H1 (cell line): ENCODE measurements at regions not wholly inside any gene's neighbourhood (a gene's known extent, or its start where the extent isn't known, plus 50 kb on each side); places are given as distances from the start of the nearest gene placed in this dataset.
A peak's percentile ranks its signal among the peaks of the same experiment; 100 is the strongest.

Source experiments
- CTCF ChIA-PET: fragments of 300-600 bp; sonication (Branson Sonifier 250); formaldehyde crosslinking; loops from one replicate; lab custom pipeline; 2021; ENCODE audit not compliant: partially characterized antibody; lab: Charles Lee
- POLR2A ChIA-PET: fragments of 300-600 bp; sonication (Branson Sonifier 250); formaldehyde crosslinking; loops from one replicate; lab custom pipeline; 2021; ENCODE audit warnings: inconsistent platforms; ENCODE audit not compliant: partially characterized antibody; lab: Charles Lee
- DNase-seq, 2 experiments: peaks; one replicate each; pipeline versions ENCODE4 v3.0.0 to v3.0.0-alpha.2; 2010 to 2022; ENCODE audit warnings: low spot score in 2 of 2, low read depth in 1 of 2, mixed read lengths in 1 of 2
- FAIRE-seq: peaks from 2 replicates; lab custom pipeline; 2011; peaks lifted over from hg19 to GRCh38; lab: Jason Lieb, UNC
- H2AFZ ChIP-seq: 2 replicates; pipeline ENCODE4 v1.8.1; 2012; ENCODE audit warnings: low read length, inconsistent platforms
- H2AK5ac ChIP-seq: 2 replicates; pipeline ENCODE4 v1.6.1; 2013; ENCODE audit warnings: low read depth, low read length
- H2BK120ac ChIP-seq: replicated peaks from 2 replicates; pipeline ENCODE3; 2013; ENCODE audit warnings: low read depth, low read length, inconsistent platforms
- H2BK12ac ChIP-seq: 2 replicates; pipeline ENCODE4 v1.6.1; 2013; ENCODE audit warnings: low read depth, low read length
- H2BK15ac ChIP-seq: 2 replicates; pipeline ENCODE4 v1.6.1; 2013; ENCODE audit warnings: low read length
- H2BK20ac ChIP-seq: 2 replicates; pipeline ENCODE4 v1.6.1; 2013; ENCODE audit warnings: low read length
- H2BK5ac ChIP-seq: 2 replicates; pipeline ENCODE4 v1.6.1; 2013; ENCODE audit warnings: low read depth, low read length
- H3K14ac ChIP-seq: 2 replicates; pipeline ENCODE4 v1.6.1; 2013; ENCODE audit warnings: inconsistent platforms; ENCODE audit not compliant: insufficient read length
- H3K18ac ChIP-seq: 2 replicates; pipeline ENCODE4 v1.6.1; 2013; ENCODE audit warnings: low read length; ENCODE audit errors: extremely low read depth
- H3K23ac ChIP-seq: 2 replicates; pipeline ENCODE4 v1.6.1; 2013; ENCODE audit warnings: inconsistent platforms; ENCODE audit not compliant: insufficient read length
- H3K23me2 ChIP-seq: 2 replicates; pipeline ENCODE4 v1.6.1; 2013; ENCODE audit warnings: low read depth, low read length
- H3K27ac ChIP-seq: 2 replicates; pipeline ENCODE4 v1.6.1; 2011; ENCODE audit warnings: low read depth, low read length, inconsistent platforms
- H3K27me3 ChIP-seq, 4 experiments: replicated peaks in 1 of 4; 1 replicate in 1 of 4; 2 replicates in 3 of 4; pipeline versions ENCODE4 v1.6.1 to v1.8.1; 2011 to 2013; ENCODE audit warnings: low read length in 3 of 4, mild to moderate bottlenecking in 3 of 4, inconsistent platforms in 2 of 4, mixed read lengths in 2 of 4, moderate library complexity in 1 of 4; ENCODE audit not compliant: control insufficient read depth in 3 of 4, insufficient read depth in 3 of 4; ENCODE audit errors: extremely low read depth in 1 of 4
- H3K36me3 ChIP-seq, 4 experiments: 2 replicates each; pipeline versions ENCODE4 v1.6.1 to v1.8.1; 2011 to 2013; ENCODE audit warnings: mild to moderate bottlenecking in 4 of 4, low read length in 3 of 4, moderate library complexity in 2 of 4, control low read depth in 1 of 4, inconsistent platforms in 1 of 4; ENCODE audit not compliant: insufficient read depth in 4 of 4, control insufficient read depth in 2 of 4
- H3K4ac ChIP-seq: replicated peaks from 2 replicates; pipeline ENCODE3; 2013; ENCODE audit warnings: low read length, low read depth, mixed read lengths, inconsistent platforms; ENCODE audit not compliant: insufficient read length
- H3K4me1 ChIP-seq, 4 experiments: replicated peaks in 1 of 4; 1 replicate in 1 of 4; 2 replicates in 3 of 4; pipeline versions ENCODE4 v1.6.1 to v1.8.1; 2011 to 2013; ENCODE audit warnings: low read length in 3 of 4, inconsistent platforms in 2 of 4, mixed read lengths in 1 of 4; ENCODE audit not compliant: insufficient read depth in 4 of 4, control insufficient read depth in 3 of 4
- H3K4me2 ChIP-seq, 2 experiments: 2 replicates each; pipeline versions ENCODE4 v1.6.1 to v1.8.1; 2011 to 2013; ENCODE audit warnings: low read depth in 2 of 2, low read length in 2 of 2, control low read depth in 1 of 2, inconsistent platforms in 1 of 2, mild to moderate bottlenecking in 1 of 2; ENCODE audit not compliant: insufficient read depth in 1 of 2
- H3K4me3 ChIP-seq, 4 experiments: fragments of 200-600, 300-600 bp in 1 of 4; sonication (generic), shearing (Covaris generic), sonication (Bioruptor Twin) in 1 of 4; 2 replicates each; pipeline versions ENCODE4 v1.5.1 to v1.8.1; 2011 to 2016; ENCODE audit warnings: low read length in 4 of 4, low read depth in 3 of 4, control low read depth in 2 of 4, inconsistent platforms in 2 of 4, mild to moderate bottlenecking in 2 of 4, mixed read lengths in 1 of 4, moderate library complexity in 1 of 4; ENCODE audit not compliant: insufficient read depth in 2 of 4; ENCODE audit errors: extremely low read depth in 1 of 4
- H3K56ac ChIP-seq: replicated peaks from 2 replicates; pipeline ENCODE3; 2013; ENCODE audit warnings: low read depth, mild to moderate bottlenecking, mixed read lengths, low read length, inconsistent platforms; ENCODE audit not compliant: insufficient read length
- H3K79me1 ChIP-seq: 2 replicates; pipeline ENCODE4 v1.6.1; 2013; ENCODE audit warnings: low read depth, low read length, control low read depth
- H3K79me2 ChIP-seq, 2 experiments: 2 replicates each; pipeline versions ENCODE4 v1.6.1 to v1.8.1; 2012 to 2013; ENCODE audit warnings: low read length in 2 of 2, mild to moderate bottlenecking in 2 of 2, inconsistent platforms in 1 of 2; ENCODE audit not compliant: insufficient read depth in 2 of 2, control insufficient read depth in 1 of 2
- H3K9ac ChIP-seq, 4 experiments: replicated peaks in 1 of 4; 1 replicate in 1 of 4; 2 replicates in 3 of 4; pipeline versions ENCODE4 v1.6.1 to v1.8.1; 2011 to 2013; ENCODE audit warnings: low read depth in 3 of 4, low read length in 3 of 4, control low read depth in 2 of 4, mild to moderate bottlenecking in 2 of 4, moderate library complexity in 2 of 4, inconsistent platforms in 1 of 4; ENCODE audit errors: extremely low read depth in 1 of 4
- H3K9me3 ChIP-seq, 2 experiments: 2 replicates each; pipeline versions ENCODE4 v1.6.1 to v1.8.1; 2012 to 2013; ENCODE audit warnings: mild to moderate bottlenecking in 2 of 2, moderate library complexity in 2 of 2, control low read depth in 1 of 2, inconsistent platforms in 1 of 2, low read depth in 1 of 2, low read length in 1 of 2, mixed read lengths in 1 of 2; ENCODE audit not compliant: insufficient read depth in 2 of 2
- H4K20me1 ChIP-seq, 2 experiments: replicated peaks in 1 of 2; 2 replicates each; pipeline versions ENCODE3 to v1.8.1; 2011 to 2013; ENCODE audit warnings: inconsistent platforms in 2 of 2, low read length in 2 of 2, mild to moderate bottlenecking in 1 of 2; ENCODE audit not compliant: insufficient read depth in 2 of 2, control insufficient read depth in 1 of 2
- H4K5ac ChIP-seq: 2 replicates; pipeline ENCODE4 v1.6.1; 2013; ENCODE audit warnings: low read length, low read depth, mixed read lengths, inconsistent platforms; ENCODE audit not compliant: insufficient read length
- H4K8ac ChIP-seq: 2 replicates; pipeline ENCODE4 v1.8.0; 2013; ENCODE audit warnings: mild to moderate bottlenecking, moderate library complexity, low read length, inconsistent platforms; ENCODE audit not compliant: insufficient read depth; ENCODE audit errors: extremely low read depth
- H4K91ac ChIP-seq: replicated peaks from 2 replicates; pipeline ENCODE3; 2013; ENCODE audit warnings: low read length, mixed read lengths, inconsistent platforms; ENCODE audit not compliant: insufficient read length
- CBX5 ChIP-seq: fragments of 300-800, 300-1000 bp; sonication (generic); IDR thresholded peaks from 2 replicates; pipeline ENCODE4 v1.7.1; 2016; ENCODE audit warnings: antibody characterized with exemption, low read length, low read depth
- CTBP2 ChIP-seq: IDR thresholded peaks from 2 replicates; pipeline ENCODE4 v1.7.0; 2011; ENCODE audit warnings: borderline replicate concordance, mild to moderate bottlenecking, moderate library complexity, mixed read lengths, low read length; ENCODE audit not compliant: insufficient read depth, insufficient read length
- GABPA ChIP-seq: IDR thresholded peaks from 2 replicates; pipeline ENCODE4 v1.6.1; 2011; ENCODE audit warnings: mild to moderate bottlenecking, low read length, moderate library complexity, borderline replicate concordance; ENCODE audit not compliant: insufficient read depth
- GTF2F1 ChIP-seq: IDR thresholded peaks from 2 replicates; pipeline ENCODE4 v1.6.1; 2012; ENCODE audit warnings: low read depth, low read length, improper control_type of control experiment, borderline replicate concordance
- KDM1A ChIP-seq: fragments of 200-600, 300-600 bp; sonication (generic); IDR thresholded peaks from 2 replicates; pipeline ENCODE4 v1.7.1; 2016; ENCODE audit warnings: mild to moderate bottlenecking, low read length, borderline replicate concordance
- WGBS, 2 experiments: shearing (Covaris generic) in 1 of 2; methylation state at CpG; one replicate each; pipeline versions ENCODE4 v1.1.6 to v1.1.7; 2013 to 2015; ENCODE audit warnings: low lambda C conversion rate in 2 of 2, mixed read lengths in 2 of 2, inconsistent platforms in 1 of 2, low coverage in 1 of 2, missing lambda C conversion rate in 1 of 2; ENCODE audit not compliant: insufficient replicate concordance in 2 of 2, insufficient coverage in 1 of 2, insufficient read length in 1 of 2; ENCODE audit errors: extremely low coverage in 1 of 2, missing lambda C conversion rate in 1 of 2; 5-methylcytosine and 5-hydroxymethylcytosine counted together

- no peaks in the 10 kb centered on the region for H3K79me1 ChIP-seq
- TF ChIP-seq CTBP2 (no peak), CBX5 (no peak), GTF2F1 (no peak), GABPA (no peak), KDM1A (no peak)
Measured at GRCh38 chr10:3564346-3565002, 220.5 kb downstream of the KLF6 start.

More at GRCh38 chr10:3564346-3565002, 220.5 kb downstream of the KLF6 start:
- H2BK120ac ChIP-seq = no peak overlapping the region
- POLR2A ChIA-PET = no interaction called here
- no peak for DNase-seq
- H3K14ac ChIP-seq = no peak overlapping the region
- no peak overlapping the region for H2AK5ac ChIP-seq
- no peak overlapping the region for H3K27ac ChIP-seq
- FAIRE-seq = no peak
- H3K36me3 ChIP-seq = no peaks in the 10 kb centered on the region
- no peak overlapping the region for H2AFZ ChIP-seq
- no peaks in the 10 kb centered on the region for H3K4me1 ChIP-seq
- no peak overlapping the region for H4K5ac ChIP-seq
- H3K23me2 ChIP-seq = no peaks in the 10 kb centered on the region
- no peak overlapping the region for H2BK5ac ChIP-seq
- CTCF ChIA-PET = interaction anchor here (1.0 to 1.2 kb wide), 3 partner anchors 14 to 76 kb away, joined by 3 read pairs; no protein-coding TSS in a partner anchor
- H3K27me3 ChIP-seq = no peaks in the 10 kb centered on the region
- no peaks in the 10 kb centered on the region for H3K79me2 ChIP-seq
- H3K9me3 ChIP-seq = peaks cover 3 to 5% of the 10 kb centered on the region in 2 experiments; a peak in 1 of 4 replicates
- no peak overlapping the region for H2BK15ac ChIP-seq
- WGBS, 2 experiments = 92% methylated on average over 7 of the region's 7 CpGs; no CpG with 5 or more reads in 1 of the 2 experiments
- no peak overlapping the region for H4K8ac ChIP-seq
- H3K56ac ChIP-seq = no peak overlapping the region
- no peak overlapping the region for H3K23ac ChIP-seq
- no peak overlapping the region for H3K4me2 ChIP-seq
- no peak overlapping the region for H3K4me3 ChIP-seq
- no peak overlapping the region for H4K91ac ChIP-seq
- no peaks in the 10 kb centered on the region for H4K20me1 ChIP-seq
- H3K18ac ChIP-seq = no peak overlapping the region
- H3K9ac ChIP-seq = no peak overlapping the region
- H2BK20ac ChIP-seq = no peak overlapping the region
- no peak overlapping the region for H2BK12ac ChIP-seq
- peak overlapping the region; percentile 50 for H3K4ac ChIP-seq
